ENCODE measurements at regions not wholly inside any gene's neighbourhood (a gene's known extent, or its start where the extent isn't known, plus 50 kb on each side); places are given as distances from the start of the nearest gene placed in this dataset.

- Mint-ChIP-seq H3K9me3 (no peaks in the 10 kb centered on the region), H3K27ac (no peak overlapping the region), H3K4me3 (no peak overlapping the region), H3K36me3 (ENCODE audit: low read depth) (no peaks in the 10 kb centered on the region), H3K4me1 (peaks cover 34% of the 10 kb centered on the region), H3K27me3 (ENCODE audit: low read depth, poor library complexity) (no peaks in the 10 kb centered on the region)
- DNase-seq, result no peak
- no peak for TF ChIP-seq CTCF (IDR thresholded peaks at IDR 0.05)
These were observed 235.5 kb upstream of the RRP15 start for GRCh38 chr1:218049641-218050040.

GRCh38 chr1:218058730-218059129 lies 226.4 kb upstream of the RRP15 start:
- Mint-ChIP-seq H3K4me3 (no peak overlapping the region), H3K36me3 (ENCODE audit: low read depth) (no peaks in the 10 kb centered on the region), H3K9me3 (no peaks in the 10 kb centered on the region), H3K27me3 (ENCODE audit: low read depth, poor library complexity) (peaks cover 7% of the 10 kb centered on the region), H3K27ac (no peak overlapping the region), H3K4me1 (no peaks in the 10 kb centered on the region)
- DNase-seq, result no peak
- TF ChIP-seq CTCF (IDR thresholded peaks at IDR 0.05), result no peak

GRCh38 chr1:218064426-218064825 lies 220.7 kb upstream of the RRP15 start:
- no peaks in the 10 kb centered on the region for H3K9me3 Mint-ChIP-seq
- H3K4me3 Mint-ChIP-seq, result no peak overlapping the region
- H3K4me1 Mint-ChIP-seq, result no peaks in the 10 kb centered on the region

GRCh38 chr1:218066332-218066731 lies 218.8 kb upstream of the RRP15 start:
- Mint-ChIP-seq H3K27ac (no peak overlapping the region), H3K27me3 (ENCODE audit: low read depth, poor library complexity) (peaks cover 10% of the 10 kb centered on the region), H3K9me3 (no peaks in the 10 kb centered on the region), H3K4me1 (no peaks in the 10 kb centered on the region), H3K36me3 (ENCODE audit: low read depth) (no peaks in the 10 kb centered on the region), H3K4me3 (no peak overlapping the region)
- TF ChIP-seq CTCF (IDR thresholded peaks at IDR 0.05), result no peak
- DNase-seq, result no peak

More at GRCh38 chr1:218064426-218064825, 220.7 kb upstream of the RRP15 start:
- no peak for TF ChIP-seq CTCF (IDR thresholded peaks at IDR 0.05)
- no peaks in the 10 kb centered on the region for H3K36me3 Mint-ChIP-seq (ENCODE audit: low read depth)
- DNase-seq, result no peak
- peaks cover 13% of the 10 kb centered on the region for H3K27me3 Mint-ChIP-seq (ENCODE audit: low read depth, poor library complexity)
- H3K27ac Mint-ChIP-seq, result no peak overlapping the region

- H3K4me1 Mint-ChIP-seq, result no peaks in the 10 kb centered on the region
These were observed 216.9 kb upstream of the RRP15 start for GRCh38 chr1:218068241-218068640.

More at GRCh38 chr1:218068241-218068640, 216.9 kb upstream of the RRP15 start:
- H3K36me3 Mint-ChIP-seq (ENCODE audit: low read depth), result no peaks in the 10 kb centered on the region
- no peak for TF ChIP-seq CTCF (IDR thresholded peaks at IDR 0.05)
- no peak overlapping the region for H3K4me3 Mint-ChIP-seq
- H3K27ac Mint-ChIP-seq, result no peak overlapping the region
- peaks cover 10% of the 10 kb centered on the region for H3K27me3 Mint-ChIP-seq (ENCODE audit: low read depth, poor library complexity)
- no peaks in the 10 kb centered on the region for H3K9me3 Mint-ChIP-seq
- DNase-seq, result no peak

All from nephron progenitor cell (in vitro differentiated cells).